SU-DHL-6 (cell line): ENCODE measurements at regions not wholly inside any gene's neighbourhood (a gene's known extent, or its start where the extent isn't known, plus 50 kb on each side); places are given as distances from the start of the nearest gene placed in this dataset.

Source experiments
- CTCF ChIP-seq: fragments of 200-600 bp; sonication (generic); IDR thresholded peaks from one replicate; pipeline ENCODE4 v1.5.1; 2017; ENCODE audit warnings: antibody characterized with exemption, mild to moderate bottlenecking, low read length, moderate library complexity; ENCODE audit not compliant: insufficient read depth, poor library complexity, severe bottlenecking
- EZH2phosphoT487 ChIP-seq: fragments of 200-600 bp; sonication (generic), shearing (Covaris generic); conservative IDR thresholded peaks from 2 replicates; pipeline ENCODE4 v1.6.1; 2018; ENCODE audit warnings: mild to moderate bottlenecking, antibody characterized with exemption, low read length, moderate library complexity, mixed read lengths

- TF ChIP-seq CTCF = no peak
- TF ChIP-seq EZH2phosphoT487 = no peak
Measured at GRCh38 chr7:68423356-68423755, 1174.9 kb upstream of the AUTS2 start.
